NB4 (cell line): ENCODE measurements at regions not wholly inside any gene's neighbourhood (a gene's known extent, or its start where the extent isn't known, plus 50 kb on each side); places are given as distances from the start of the nearest gene placed in this dataset.

Source experiments
- CTCF ChIP-seq: IDR thresholded peaks from one replicate; pipeline ENCODE4 v1.5.1; 2012; ENCODE audit warnings: low read depth, low read length
- POLR2A ChIP-seq: IDR thresholded peaks from 2 replicates; pipeline ENCODE4 v1.6.1; 2011; ENCODE audit warnings: mild to moderate bottlenecking; ENCODE audit not compliant: insufficient read length; ENCODE audit errors: extremely low read depth

- TF ChIP-seq POLR2A (no peak), CTCF (no peak)
Measured at GRCh38 chr12:32048791-32049190, 57.9 kb upstream of the BICD1 start.
